Kidney capillary endothelial cell (primary cell): ENCODE measurements at regions not wholly inside any gene's neighbourhood (a gene's known extent, or its start where the extent isn't known, plus 50 kb on each side); places are given as distances from the start of the nearest gene placed in this dataset.

Experiments
- DNase-seq: peaks from one replicate; pipeline ENCODE4 v3.0.0-alpha.2; 2018; ENCODE audit warnings: low spot score

- DNase-seq = no peak
Measured at GRCh38 chr9:129398961-129399633, 221.0 kb upstream of the IER5L start.

- DNase-seq = no peak
Measured at GRCh38 chr9:129398101-129398960, 220.3 kb upstream of the IER5L start.

- no peak for DNase-seq
Measured at GRCh38 chr9:129397335-129397734, 219.3 kb upstream of the IER5L start.

GRCh38 chr9:129396365-129396708 is 218.3 kb upstream of the IER5L start:
- no peak for DNase-seq

GRCh38 chr9:129395633-129396364 is 217.7 kb upstream of the IER5L start:
- DNase-seq = no peak

- no peak for DNase-seq
Measured at GRCh38 chr9:129394886-129395279, 216.8 kb upstream of the IER5L start.

- no peak for DNase-seq
Measured at GRCh38 chr9:129394061-129394885, 216.2 kb upstream of the IER5L start.

GRCh38 chr9:129393064-129393463 is 215.0 kb upstream of the IER5L start:
- DNase-seq = no peak

GRCh38 chr9:129392093-129392541 is 214.1 kb upstream of the IER5L start:
- no peak for DNase-seq

GRCh38 chr9:129391221-129391661 is 213.2 kb upstream of the IER5L start:
- no peak for DNase-seq

- DNase-seq = no peak
Measured at GRCh38 chr9:129390541-129390940, 212.5 kb upstream of the IER5L start.

- DNase-seq = no peak
Measured at GRCh38 chr9:129387822-129388221, 209.8 kb upstream of the IER5L start.

- no peak for DNase-seq
Measured at GRCh38 chr9:129386812-129387177, 208.7 kb upstream of the IER5L start.

- no peak for DNase-seq
Measured at GRCh38 chr9:129385211-129385934, 207.3 kb upstream of the IER5L start.

GRCh38 chr9:129384491-129385210 is 206.6 kb upstream of the IER5L start:
- DNase-seq = no peak

- DNase-seq = peak; percentile 52
Measured at GRCh38 chr9:129383561-129384490, 205.8 kb upstream of the IER5L start.

- no peak for DNase-seq
Measured at GRCh38 chr9:129383019-129383560, 205.0 kb upstream of the IER5L start.

- DNase-seq = no peak
Measured at GRCh38 chr9:129382281-129383018, 204.4 kb upstream of the IER5L start.
